Activated CD4-positive, CD25-positive, alpha-beta regulatory T cell treated with anti-CD3 and anti-CD28 coated beads, Interleukin-2, amount 50 U/mL, for 72 hours (primary cell): ENCODE measurements at regions not wholly inside any gene's neighbourhood (a gene's known extent, or its start where the extent isn't known, plus 50 kb on each side); places are given as distances from the start of the nearest gene placed in this dataset.

Experiments used
- DNase-seq: peaks from one replicate; pipeline ENCODE4 v3.0.0; 2021

- no peak for DNase-seq
These were observed 118.3 kb downstream of the MAGEB5 start for GRCh38 chrX:26334232-26334631.

GRCh38 chrX:26328608-26329319, 112.8 kb downstream of the MAGEB5 start:
- no peak for DNase-seq

- DNase-seq: no peak
These were observed 93.3 kb downstream of the MAGEB5 start for GRCh38 chrX:26309262-26309661.

- no peak for DNase-seq
These were observed 79.5 kb downstream of the MAGEB5 start for GRCh38 chrX:26295425-26295824.

- DNase-seq: no peak
These were observed 70.9 kb downstream of the MAGEB5 start for GRCh38 chrX:26286836-26287235.
